ENCODE measurements at regions not wholly inside any gene's neighbourhood (a gene's known extent, or its start where the extent isn't known, plus 50 kb on each side); places are given as distances from the start of the nearest gene placed in this dataset.

GRCh38 chr5:1671351-1671750, 128.3 kb downstream of the MRPL36 start:
- TF ChIP-seq CTCF (IDR thresholded peaks at IDR 0.05) (no peak), POLR2A (IDR thresholded peaks at IDR 0.05; ENCODE audit: low read depth) (no peak), POLR2AphosphoS5 (IDR thresholded peaks at IDR 0.05) (no peak), EP300 (IDR thresholded peaks at IDR 0.05) (no peak)
